ENCODE measurements at regions not wholly inside any gene's neighbourhood (a gene's known extent, or its start where the extent isn't known, plus 50 kb on each side); places are given as distances from the start of the nearest gene placed in this dataset.

- no peak for TF ChIP-seq ZNF565 (CRISPR knock-in tag; conservative IDR thresholded peaks at IDR 0.05; ENCODE audit: low read depth)
- TF ChIP-seq ISL1 (CRISPR knock-in tag; IDR thresholded peaks at IDR 0.05), result no peak
- TF ChIP-seq ZFP30 (CRISPR knock-in tag; IDR thresholded peaks at IDR 0.05), result no peak
Observed at GRCh38 chr2:117717072-117717471, 97.4 kb upstream of the DDX18 start (continued).

GRCh38 chr2:117718048-117718447, 96.4 kb upstream of the DDX18 start:
- TF ChIP-seq ISL1 (CRISPR knock-in tag; IDR thresholded peaks at IDR 0.05) (peak; percentile 64), ZNF70 (CRISPR knock-in tag; IDR thresholded peaks at IDR 0.05) (0 out of 2 replicates have a peak, but pooled peaks have one; percentile 11), PPARA (CRISPR knock-in tag; IDR thresholded peaks at IDR 0.05; ENCODE audit: borderline replicate concordance) (no peak), ZNF8 (CRISPR knock-in tag; IDR thresholded peaks at IDR 0.05) (peak; percentile 42), TOX (CRISPR knock-in tag; IDR thresholded peaks at IDR 0.05; ENCODE audit: borderline replicate concordance) (no peak), TSHZ2 (CRISPR knock-in tag; IDR thresholded peaks at IDR 0.05) (peak; percentile 64; the same call in 1 of the 2 replicates), TCF4 (CRISPR knock-in tag; IDR thresholded peaks at IDR 0.05; ENCODE audit: borderline replicate concordance) (peak; percentile 84)
- ATAC-seq, result no peak; the same call in 2 of the 3 replicates

GRCh38 chr2:117720765-117721164, 93.7 kb upstream of the DDX18 start:
- TF ChIP-seq ZC3H10 (CRISPR knock-in tag; IDR thresholded peaks at IDR 0.05) (no peak), PPARA (CRISPR knock-in tag; IDR thresholded peaks at IDR 0.05; ENCODE audit: borderline replicate concordance) (no peak), ESRRG (CRISPR knock-in tag; IDR thresholded peaks at IDR 0.05) (no peak), PATZ1 (CRISPR knock-in tag; IDR thresholded peaks at IDR 0.05; ENCODE audit: borderline replicate concordance) (no peak), ZNF565 (CRISPR knock-in tag; conservative IDR thresholded peaks at IDR 0.05; ENCODE audit: low read depth) (no peak), POU6F1 (CRISPR knock-in tag; IDR thresholded peaks at IDR 0.05; ENCODE audit: borderline replicate concordance, low read depth) (no peak), OSR1 (CRISPR knock-in tag; IDR thresholded peaks at IDR 0.05) (no peak), CREB5 (CRISPR knock-in tag; IDR thresholded peaks at IDR 0.05; ENCODE audit: low read depth) (no peak), TOX (CRISPR knock-in tag; IDR thresholded peaks at IDR 0.05; ENCODE audit: borderline replicate concordance) (no peak), ISL1 (CRISPR knock-in tag; IDR thresholded peaks at IDR 0.05) (no peak), ZFP3 (CRISPR knock-in tag; IDR thresholded peaks at IDR 0.05) (no peak), TCF4 (CRISPR knock-in tag; IDR thresholded peaks at IDR 0.05; ENCODE audit: borderline replicate concordance) (no peak), CSDC2 (CRISPR knock-in tag; IDR thresholded peaks at IDR 0.05) (no peak), TSHZ2 (CRISPR knock-in tag; IDR thresholded peaks at IDR 0.05) (no peak), ZNF8 (CRISPR knock-in tag; IDR thresholded peaks at IDR 0.05) (no peak), GLIS3 (CRISPR knock-in tag; IDR thresholded peaks at IDR 0.05) (no peak), RARB (CRISPR knock-in tag; IDR thresholded peaks at IDR 0.05) (no peak), ARNTL (CRISPR knock-in tag; IDR thresholded peaks at IDR 0.05; ENCODE audit: borderline replicate concordance, low read depth) (no peak), CSRNP3 (CRISPR knock-in tag; IDR thresholded peaks at IDR 0.05) (no peak), SNAI2 (CRISPR knock-in tag; IDR thresholded peaks at IDR 0.05) (no peak)
- ATAC-seq, result no peak
